Fibroblast of lung (primary cell): ENCODE measurements at regions not wholly inside any gene's neighbourhood (a gene's known extent, or its start where the extent isn't known, plus 50 kb on each side); places are given as distances from the start of the nearest gene placed in this dataset.

ENCODE experiments used
- DNase-seq, 2 donors: peaks; one replicate each; pipeline versions ENCODE4 v3.0.0 to v3.0.0-alpha.2; 2010; ENCODE audit warnings: low read depth in 2 of 2
- H2AFZ ChIP-seq: 2 replicates; pipeline ENCODE4 v1.5.1; 2012; ENCODE audit warnings: low read length, control low read depth, inconsistent platforms
- H3K27ac ChIP-seq: 2 replicates; pipeline ENCODE4 v1.5.1; 2011; ENCODE audit warnings: low read length, control low read depth; ENCODE audit not compliant: insufficient read depth
- H3K27me3 ChIP-seq: 2 replicates; pipeline ENCODE4 v1.5.1; 2011; ENCODE audit warnings: mild to moderate bottlenecking, low read length; ENCODE audit not compliant: control insufficient read depth, insufficient read depth
- H3K36me3 ChIP-seq: 2 replicates; pipeline ENCODE4 v1.5.1; 2011; ENCODE audit warnings: low read length; ENCODE audit not compliant: control insufficient read depth, insufficient read depth
- H3K4me1 ChIP-seq: 2 replicates; pipeline ENCODE4 v1.5.1; 2011; ENCODE audit warnings: low read length; ENCODE audit not compliant: control insufficient read depth, insufficient read depth; ENCODE audit errors: extremely low read depth
- H3K4me2 ChIP-seq: 2 replicates; pipeline ENCODE4 v1.5.1; 2011; ENCODE audit warnings: low read length, control low read depth; ENCODE audit not compliant: insufficient read depth; ENCODE audit errors: extremely low read depth
- H3K4me3 ChIP-seq, 4 experiments: fragments of 200-600 bp in 1 of 4; sonication (generic) in 1 of 4; replicated peaks in 1 of 4; 2 replicates each; pipeline ENCODE4 v1.5.1; 2011 to 2016; ENCODE audit warnings: low read length in 4 of 4, low read depth in 3 of 4, mild to moderate bottlenecking in 3 of 4, control low read depth in 2 of 4, inconsistent platforms in 1 of 4, mixed read lengths in 1 of 4; ENCODE audit not compliant: insufficient read depth in 1 of 4; ENCODE audit errors: control extremely low read depth in 1 of 4
- H3K79me2 ChIP-seq: 2 replicates; pipeline ENCODE4 v1.5.1; 2012; ENCODE audit warnings: mild to moderate bottlenecking, low read length, inconsistent platforms; ENCODE audit not compliant: control insufficient read depth, insufficient read depth
- H3K9ac ChIP-seq: 2 replicates; pipeline ENCODE4 v1.5.1; 2011; ENCODE audit warnings: mild to moderate bottlenecking, low read length, control low read depth; ENCODE audit not compliant: insufficient read depth
- H3K9me3 ChIP-seq: 2 replicates; pipeline ENCODE4 v1.5.1; 2012; ENCODE audit warnings: low read depth, low read length; ENCODE audit not compliant: control insufficient read depth, insufficient read depth
- H4K20me1 ChIP-seq: 2 replicates; pipeline ENCODE4 v1.5.1; 2011; ENCODE audit warnings: low read length; ENCODE audit not compliant: control insufficient read depth, insufficient read depth; ENCODE audit errors: extremely low read depth
- CTCF ChIP-seq, 2 donors: IDR thresholded peaks in 1 of 2; conservative IDR thresholded peaks in 1 of 2; 1 replicate in 1 of 2; 2 replicates in 1 of 2; pipeline ENCODE4 v1.5.1; 2011 to 2012; ENCODE audit warnings: low read length in 2 of 2, control low read depth in 1 of 2, inconsistent platforms in 1 of 2, low read depth in 1 of 2, mild to moderate bottlenecking in 1 of 2
- EZH2 ChIP-seq: IDR thresholded peaks from 2 replicates; pipeline ENCODE4 v1.5.1; 2012; ENCODE audit warnings: low read length, control low read depth, mild to moderate bottlenecking; ENCODE audit errors: missing control alignments

GRCh38 chr14:59086241-59086882, 102.1 kb upstream of the DAAM1 start:
- H3K27me3 ChIP-seq, result no peaks in the 10 kb centered on the region
- H3K9me3 ChIP-seq, result no peaks in the 10 kb centered on the region
- H3K4me3 ChIP-seq, result no peak overlapping the region
- no peaks in the 10 kb centered on the region for H4K20me1 ChIP-seq
- DNase-seq, result peak; percentile 35 to 77
- TF ChIP-seq CTCF (conservative IDR thresholded peaks at IDR 0.05 in 1 of 2, IDR thresholded peaks at IDR 0.05 in 1 of 2; ENCODE audit: low read depth in 1 of 2, low read length in 2 of 2), result no peak
- no peak for TF ChIP-seq EZH2
- no peaks in the 10 kb centered on the region for H3K4me1 ChIP-seq
- no peak overlapping the region for H2AFZ ChIP-seq
- no peak overlapping the region for H3K4me2 ChIP-seq
- no peaks in the 10 kb centered on the region for H3K79me2 ChIP-seq
- H3K36me3 ChIP-seq, result no peaks in the 10 kb centered on the region
- H3K9ac ChIP-seq, result no peak overlapping the region
- H3K27ac ChIP-seq, result no peak overlapping the region

- no peak overlapping the region for H3K9ac ChIP-seq
- no peak overlapping the region for H3K27ac ChIP-seq
These were observed 101.2 kb upstream of the DAAM1 start for GRCh38 chr14:59087240-59087639.

GRCh38 chr14:59087711-59088110, 100.8 kb upstream of the DAAM1 start:
- Histone ChIP-seq H4K20me1 (no peaks in the 10 kb centered on the region), H3K9me3 (no peaks in the 10 kb centered on the region), H3K4me3 (no peak overlapping the region), H3K27me3 (no peaks in the 10 kb centered on the region), H2AFZ (no peak overlapping the region), H3K79me2 (no peaks in the 10 kb centered on the region), H3K4me2 (no peak overlapping the region), H3K9ac (no peak overlapping the region), H3K27ac (no peak overlapping the region), H3K36me3 (no peaks in the 10 kb centered on the region), H3K4me1 (no peaks in the 10 kb centered on the region)
- no peak for DNase-seq
- no peak for TF ChIP-seq EZH2
- no peak for TF ChIP-seq CTCF (conservative IDR thresholded peaks at IDR 0.05 in 1 of 2, IDR thresholded peaks at IDR 0.05 in 1 of 2; ENCODE audit: low read depth in 1 of 2, low read length in 2 of 2)

More at GRCh38 chr14:59087240-59087639, 101.2 kb upstream of the DAAM1 start:
- no peak for DNase-seq
- Histone ChIP-seq H3K36me3 (no peaks in the 10 kb centered on the region), H4K20me1 (no peaks in the 10 kb centered on the region), H3K9me3 (no peaks in the 10 kb centered on the region), H3K79me2 (no peaks in the 10 kb centered on the region), H3K4me3 (no peak overlapping the region), H3K4me2 (no peak overlapping the region), H3K27me3 (no peaks in the 10 kb centered on the region), H3K4me1 (no peaks in the 10 kb centered on the region), H2AFZ (no peak overlapping the region)
- TF ChIP-seq CTCF (conservative IDR thresholded peaks at IDR 0.05 in 1 of 2, IDR thresholded peaks at IDR 0.05 in 1 of 2; ENCODE audit: low read depth in 1 of 2, low read length in 2 of 2), result no peak
- no peak for TF ChIP-seq EZH2
